ENCODE measurements at regions not wholly inside any gene's neighbourhood (a gene's known extent, or its start where the extent isn't known, plus 50 kb on each side); places are given as distances from the start of the nearest gene placed in this dataset.
"Not testable (repeated sequence)": the region's sequence is repeated elsewhere in the genome, so short reads cannot be mapped to it uniquely, and the experiment has no call there.

DNA sequence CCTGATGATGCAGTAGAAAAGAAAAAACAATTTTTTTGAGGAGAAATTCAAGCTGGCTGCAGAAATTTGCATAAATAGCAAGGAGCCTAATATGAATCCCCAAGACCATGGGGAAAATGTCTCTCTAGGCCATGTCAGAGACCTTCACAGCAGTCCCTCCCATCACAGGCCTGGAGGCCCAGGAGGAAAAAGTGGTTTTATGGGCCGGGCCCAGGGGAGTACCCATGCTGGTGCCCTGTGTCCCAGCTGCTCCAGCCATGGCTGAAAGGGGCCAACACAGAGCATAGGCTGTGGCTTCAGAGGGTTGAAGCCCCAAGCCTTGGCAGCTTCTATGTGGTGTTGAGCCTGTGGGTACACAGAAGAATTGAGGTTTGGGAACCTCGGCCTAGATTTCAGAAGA lies 126.8 kb upstream of the KLF14 start:
- 87% methylated on average over 2 of the region's 2 CpGs for WGBS
- H3K27ac ChIP-seq (ENCODE audit: low read depth); DNase-seq (ENCODE audit: extremely low spot score); H3K36me3 ChIP-seq (ENCODE audit: insufficient read depth); H3K4me1 ChIP-seq (ENCODE audit: insufficient read depth); H3K4me3 ChIP-seq (ENCODE audit: low read depth, low read length): not testable (repeated sequence)

DNA sequence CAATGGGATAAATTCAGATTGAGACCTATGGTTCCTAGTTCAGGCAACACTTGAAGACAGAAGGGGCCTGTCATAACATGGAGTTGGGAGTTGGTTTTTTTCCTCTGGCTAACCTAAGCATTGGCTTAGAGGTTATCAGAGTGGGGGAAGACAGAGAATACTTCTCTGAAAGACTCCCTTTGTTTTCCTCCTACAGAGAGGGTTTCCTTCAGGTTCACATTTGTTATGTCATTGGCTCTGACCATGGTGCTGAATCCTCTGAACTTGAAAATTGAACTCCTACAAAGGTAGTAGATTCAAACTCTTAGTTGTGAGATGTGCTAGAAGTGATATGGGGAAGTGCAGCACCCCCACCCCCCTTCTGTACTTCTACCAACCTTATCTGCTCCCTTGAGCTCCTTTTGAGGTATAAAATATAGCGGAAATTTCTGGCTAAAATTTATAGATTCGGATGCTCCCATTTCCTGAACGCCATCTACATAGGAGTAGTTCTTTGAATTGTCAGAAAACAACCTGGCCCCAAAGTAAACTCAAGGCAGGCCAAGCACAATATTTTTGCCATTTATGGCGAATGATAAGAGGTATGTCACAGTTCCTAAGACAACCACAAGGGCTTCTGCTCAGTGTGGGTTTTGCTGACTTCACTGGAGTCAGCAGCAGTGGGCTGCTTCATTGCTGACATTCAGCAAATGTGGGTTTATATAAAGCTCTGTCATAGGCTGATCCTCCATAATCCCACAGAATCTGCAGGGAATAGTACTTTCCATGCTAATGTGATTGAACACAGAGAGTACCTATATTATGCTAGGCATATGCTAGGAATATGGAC lies 131.6 kb upstream of the KLF14 start:
- DNase-seq (ENCODE audit: extremely low spot score) = no peak
- 65% methylated on average over 4 of the region's 4 CpGs for WGBS
- H3K4me3 ChIP-seq (ENCODE audit: low read depth, low read length) = no peak overlapping the region
- no peaks in the 10 kb centered on the region for H3K36me3 ChIP-seq (ENCODE audit: insufficient read depth)
- H3K27ac ChIP-seq (ENCODE audit: low read depth) = no peak overlapping the region
- H3K4me1 ChIP-seq (ENCODE audit: insufficient read depth) = no peaks in the 10 kb centered on the region

DNA sequence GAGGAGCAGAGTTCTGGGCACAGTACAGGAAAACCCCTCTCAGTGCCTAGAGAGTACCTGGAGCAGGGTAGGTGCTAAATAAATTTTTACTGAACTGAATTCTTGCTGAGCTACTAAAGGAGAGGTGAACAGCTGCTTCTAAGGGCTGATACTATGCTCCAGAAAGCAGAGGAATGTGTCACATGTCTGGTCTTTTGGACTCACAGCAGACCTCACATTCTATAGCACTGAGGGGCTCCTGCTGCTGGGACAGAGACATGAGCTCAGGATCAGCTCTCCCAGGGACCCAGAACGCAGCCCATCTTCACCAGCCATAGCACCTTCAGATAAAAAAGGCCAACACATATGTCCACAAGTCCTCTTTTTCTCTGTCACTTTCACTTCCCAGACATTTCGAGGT lies 133.0 kb upstream of the KLF14 start:
- no peak overlapping the region for H3K27ac ChIP-seq (ENCODE audit: low read depth)
- WGBS = 91% methylated on average over 2 of the region's 2 CpGs
- no peak overlapping the region for H3K4me3 ChIP-seq (ENCODE audit: low read depth, low read length)
- H3K36me3 ChIP-seq (ENCODE audit: insufficient read depth) = no peaks in the 10 kb centered on the region
- no peak for DNase-seq (ENCODE audit: extremely low spot score)
- no peaks in the 10 kb centered on the region for H3K4me1 ChIP-seq (ENCODE audit: insufficient read depth)

DNA sequence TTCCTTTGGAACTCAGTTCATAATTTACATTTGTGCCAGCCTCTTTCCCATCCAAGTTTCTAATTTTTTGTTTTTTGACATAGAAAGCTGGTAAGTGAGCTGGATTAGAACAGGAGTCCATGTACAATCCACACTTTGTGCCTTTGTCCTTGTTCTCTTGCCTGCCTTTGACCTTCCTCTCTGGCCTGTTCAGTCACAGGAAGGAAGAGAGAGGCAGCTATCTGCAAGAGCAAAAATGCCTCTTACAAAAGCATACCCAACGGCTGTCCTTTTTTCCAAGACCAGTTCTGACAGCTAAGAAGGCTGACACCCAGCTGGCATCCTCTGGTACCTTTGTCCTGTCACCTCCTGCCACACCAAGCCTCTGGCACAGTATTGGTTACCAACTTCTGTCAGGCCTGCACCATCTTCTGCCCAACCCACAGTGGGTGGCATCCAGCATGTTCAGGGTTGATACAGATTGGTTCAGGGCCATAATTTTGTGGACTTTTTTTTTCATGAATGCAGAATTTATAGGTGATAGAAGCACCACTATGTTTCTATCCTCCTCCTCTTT lies 133.7 kb upstream of the KLF14 start:
- no peak for DNase-seq (ENCODE audit: extremely low spot score)
- WGBS = 61% methylated on average over 1 of the region's 1 CpG
- Histone ChIP-seq H3K36me3 (ENCODE audit: insufficient read depth) (no peaks in the 10 kb centered on the region), H3K4me3 (ENCODE audit: low read depth, low read length) (no peak overlapping the region), H3K4me1 (ENCODE audit: insufficient read depth) (no peaks in the 10 kb centered on the region), H3K27ac (ENCODE audit: low read depth) (no peak overlapping the region)

DNA sequence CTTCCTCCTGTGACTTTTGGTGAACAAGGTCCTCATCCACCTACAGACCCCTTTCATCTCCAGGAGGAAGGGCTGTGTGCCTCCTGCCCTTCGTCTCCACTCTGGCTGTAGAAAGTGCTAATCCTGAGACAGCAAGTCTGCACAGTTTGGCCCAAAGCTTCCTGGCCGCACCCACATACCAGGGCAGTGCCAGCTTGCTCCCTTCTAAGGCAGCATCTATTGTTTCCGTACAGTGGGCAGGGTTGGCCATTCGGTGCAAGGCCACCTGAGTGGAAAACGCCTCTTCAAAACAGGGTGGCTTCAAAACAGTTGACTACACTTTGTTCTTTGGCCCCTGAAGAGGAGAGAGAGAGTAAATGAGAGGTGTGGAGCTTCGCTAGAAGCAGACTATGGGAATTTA lies 134.1 kb upstream of the KLF14 start:
- 86% methylated on average over 6 of the region's 6 CpGs for WGBS
- Histone ChIP-seq H3K4me1 (ENCODE audit: insufficient read depth) (no peaks in the 10 kb centered on the region), H3K36me3 (ENCODE audit: insufficient read depth) (no peaks in the 10 kb centered on the region), H3K4me3 (ENCODE audit: low read depth, low read length) (no peak overlapping the region), H3K27ac (ENCODE audit: low read depth) (no peak overlapping the region)
- no peak for DNase-seq (ENCODE audit: extremely low spot score)

DNA sequence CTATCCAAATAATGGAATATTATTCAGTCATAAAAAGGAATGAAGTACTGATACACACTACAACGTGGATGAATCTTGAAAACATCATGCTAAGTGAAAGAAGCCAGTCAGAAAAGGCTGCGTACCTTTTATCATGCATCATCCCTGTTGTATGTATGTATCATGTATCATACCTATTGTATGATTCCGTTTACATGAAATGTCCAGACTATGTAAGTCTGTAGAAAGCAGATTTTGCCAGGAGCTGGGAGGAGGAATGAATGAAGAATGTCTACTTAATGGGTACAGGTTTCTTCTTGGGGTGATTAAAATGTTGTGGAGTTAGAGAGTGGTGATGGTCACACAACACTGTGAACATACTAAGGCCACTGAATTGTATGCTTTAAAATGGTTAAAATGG lies 135.9 kb upstream of the KLF14 start:
- Histone ChIP-seq H3K4me3 (ENCODE audit: low read depth, low read length) (no peak overlapping the region), H3K27ac (ENCODE audit: low read depth) (no peak overlapping the region), H3K4me1 (ENCODE audit: insufficient read depth) (no peaks in the 10 kb centered on the region), H3K36me3 (ENCODE audit: insufficient read depth) (no peaks in the 10 kb centered on the region)
- 87% methylated on average over 3 of the region's 3 CpGs for WGBS
- DNase-seq (ENCODE audit: extremely low spot score) = no peak

DNA sequence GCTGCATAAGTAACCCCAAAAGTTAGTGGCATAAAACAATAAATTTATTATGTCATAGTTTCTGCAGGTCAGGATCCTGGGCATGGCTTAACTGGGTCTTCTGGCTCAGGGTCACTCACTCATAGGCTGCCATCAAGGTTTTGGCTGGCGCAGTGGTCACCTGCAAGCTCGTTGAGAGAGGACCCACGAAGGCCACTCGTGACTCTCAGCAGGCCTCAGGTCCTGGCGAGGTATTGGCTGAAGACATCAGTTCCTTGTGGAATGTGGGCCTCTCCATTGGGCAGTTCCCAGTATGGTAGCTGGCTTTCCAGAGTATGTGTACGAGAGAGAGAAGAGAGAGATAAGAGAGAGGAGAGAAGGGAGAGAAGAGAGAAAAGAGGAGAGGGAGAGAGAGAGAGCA lies 138.3 kb upstream of the KLF14 start:
- no peaks in the 10 kb centered on the region for H3K4me1 ChIP-seq (ENCODE audit: insufficient read depth)
- no peaks in the 10 kb centered on the region for H3K36me3 ChIP-seq (ENCODE audit: insufficient read depth)
- no peak overlapping the region for H3K27ac ChIP-seq (ENCODE audit: low read depth)
- WGBS = 88% methylated on average over 6 of the region's 6 CpGs
- no peak overlapping the region for H3K4me3 ChIP-seq (ENCODE audit: low read depth, low read length)
- DNase-seq (ENCODE audit: extremely low spot score) = no peak

DNA sequence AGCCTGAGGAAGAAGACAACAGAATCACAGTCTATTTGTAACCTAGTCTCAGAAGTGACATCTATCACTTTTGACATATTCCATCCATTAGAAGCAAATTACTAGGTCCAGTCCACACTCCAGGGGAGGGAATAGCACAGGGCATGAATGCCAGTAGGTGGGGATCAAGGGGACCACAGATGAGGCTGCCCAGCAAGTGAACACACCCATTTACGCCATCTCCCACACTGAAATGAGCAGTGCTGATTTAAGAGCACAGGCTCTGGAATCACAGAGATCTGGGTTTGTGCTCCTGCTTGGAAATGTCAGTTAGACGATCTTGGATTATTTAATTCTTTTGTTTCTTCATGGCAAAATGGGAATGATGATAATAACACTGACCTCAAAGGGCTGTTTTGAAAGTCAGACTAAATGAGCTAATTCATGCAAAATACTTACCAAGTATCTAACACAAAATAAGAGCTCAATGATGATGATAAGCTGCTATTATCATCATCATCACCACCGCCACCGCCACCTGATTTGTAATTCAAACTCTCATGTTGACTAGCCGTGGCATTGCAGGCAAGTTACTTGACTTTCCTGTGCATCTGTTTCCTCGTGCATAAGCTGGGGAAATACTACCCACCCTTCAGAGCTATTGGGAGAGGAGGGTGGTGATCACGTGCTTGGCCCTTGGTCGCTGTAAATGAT lies 138.9 kb upstream of the KLF14 start:
- H3K4me3 ChIP-seq (ENCODE audit: low read depth, low read length) = no peak overlapping the region
- no peak for DNase-seq (ENCODE audit: extremely low spot score)
- no peak overlapping the region for H3K27ac ChIP-seq (ENCODE audit: low read depth)
- WGBS = 77% methylated on average over 8 of the region's 8 CpGs
- no peaks in the 10 kb centered on the region for H3K4me1 ChIP-seq (ENCODE audit: insufficient read depth)
- no peaks in the 10 kb centered on the region for H3K36me3 ChIP-seq (ENCODE audit: insufficient read depth)

DNA sequence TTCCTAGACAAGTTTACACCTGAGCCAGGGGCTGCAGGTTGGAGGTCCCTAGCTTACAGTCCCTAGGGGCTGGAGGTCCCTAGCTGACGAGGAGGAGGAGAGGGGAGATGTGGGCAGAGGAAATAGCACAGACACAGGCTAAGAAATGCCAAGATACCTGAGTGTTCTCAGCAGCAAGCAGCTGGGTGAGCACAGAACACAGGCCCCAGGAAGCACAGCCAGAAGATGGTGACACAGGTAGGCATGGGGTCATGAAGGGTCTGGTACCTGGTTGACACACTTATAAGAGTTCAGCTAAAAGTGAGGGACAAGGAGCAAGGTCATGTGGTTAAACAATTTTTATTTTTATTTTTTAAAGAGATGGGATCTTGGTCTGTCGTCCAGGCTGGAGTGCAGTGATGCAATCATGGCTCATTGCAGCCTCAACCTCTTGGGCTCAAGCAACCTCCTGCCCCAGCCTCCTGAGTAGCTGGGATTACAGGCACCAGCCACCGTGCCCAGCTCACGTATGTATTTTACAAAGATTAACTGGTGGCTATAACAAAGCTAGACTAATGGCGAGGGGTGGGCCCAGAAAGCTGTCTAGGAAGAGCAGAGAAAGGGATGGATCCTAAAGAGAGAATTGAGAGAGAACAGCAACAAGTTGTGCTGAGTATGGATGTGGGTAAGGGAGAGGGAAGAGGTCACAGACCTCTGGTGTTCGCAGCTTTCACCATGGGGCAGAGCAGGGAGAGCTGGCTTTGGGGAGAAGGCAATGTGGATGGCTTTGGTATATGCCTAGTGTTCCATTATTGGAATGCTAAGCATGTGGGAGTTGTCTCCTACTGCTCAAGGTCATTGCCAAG lies 140.3 kb upstream of the KLF14 start:
- H3K36me3 ChIP-seq (ENCODE audit: insufficient read depth) = no peaks in the 10 kb centered on the region
- DNase-seq (ENCODE audit: extremely low spot score) = no peak
- no peaks in the 10 kb centered on the region for H3K4me1 ChIP-seq (ENCODE audit: insufficient read depth)
- no peak overlapping the region for H3K27ac ChIP-seq (ENCODE audit: low read depth)
- H3K4me3 ChIP-seq (ENCODE audit: low read depth, low read length) = no peak overlapping the region
- 90% methylated on average over 6 of the region's 6 CpGs for WGBS

DNA sequence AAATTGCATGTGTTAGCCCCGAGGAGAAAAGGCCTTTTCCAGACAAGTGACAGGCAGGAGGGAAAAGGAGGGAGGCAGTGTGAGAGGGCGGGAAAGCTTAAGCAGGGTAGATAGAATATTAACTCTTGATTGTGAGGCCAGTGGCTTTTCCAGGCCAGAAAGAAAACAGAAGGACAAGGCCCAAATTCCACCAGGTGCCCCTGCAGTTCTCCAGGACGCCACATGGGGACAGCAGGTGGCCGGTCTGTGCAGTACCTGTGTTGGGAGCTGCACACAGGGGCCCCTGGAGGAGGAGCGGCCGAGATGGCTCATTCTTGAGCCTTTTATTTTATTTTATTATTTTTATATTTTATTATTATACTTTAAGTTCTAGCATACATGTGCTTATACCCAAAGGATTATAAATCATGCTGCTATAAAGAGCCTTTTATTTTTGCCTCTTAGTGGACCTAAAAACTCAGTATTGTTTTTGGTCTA lies 141.3 kb upstream of the KLF14 start:
- H3K27ac ChIP-seq (ENCODE audit: low read depth) = no peak overlapping the region
- no peak overlapping the region for H3K4me3 ChIP-seq (ENCODE audit: low read depth, low read length)
- DNase-seq (ENCODE audit: extremely low spot score) = no peak
- H3K36me3 ChIP-seq (ENCODE audit: insufficient read depth) = no peaks in the 10 kb centered on the region
- no peaks in the 10 kb centered on the region for H3K4me1 ChIP-seq (ENCODE audit: insufficient read depth)
- WGBS = 39% methylated on average over 6 of the region's 6 CpGs

DNA sequence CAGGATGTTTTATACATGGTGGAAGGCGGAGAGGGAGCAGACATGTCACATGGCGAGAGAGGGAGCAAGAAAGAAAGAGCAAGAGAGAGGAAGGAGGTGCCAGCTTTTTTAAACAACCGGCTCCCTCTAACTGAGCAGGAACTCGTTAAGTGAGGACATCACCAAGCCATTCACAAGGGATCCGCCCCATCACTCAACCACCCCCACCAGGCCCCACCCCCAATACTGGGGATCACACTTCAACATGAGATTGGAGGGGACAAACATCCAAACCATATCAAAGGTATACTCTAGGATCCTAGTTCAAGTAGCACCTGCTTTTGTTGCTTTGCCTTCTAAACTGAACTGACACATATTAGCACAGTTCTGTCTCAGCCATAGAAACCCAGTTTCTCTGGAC lies 141.9 kb upstream of the KLF14 start:
- Histone ChIP-seq H3K27ac (ENCODE audit: low read depth) (no peak overlapping the region), H3K36me3 (ENCODE audit: insufficient read depth) (no peaks in the 10 kb centered on the region), H3K4me3 (ENCODE audit: low read depth, low read length) (no peak overlapping the region), H3K4me1 (ENCODE audit: insufficient read depth) (peaks cover 2% of the 10 kb centered on the region)
- DNase-seq (ENCODE audit: extremely low spot score) = no peak
- 79% methylated on average over 5 of the region's 5 CpGs for WGBS

DNA sequence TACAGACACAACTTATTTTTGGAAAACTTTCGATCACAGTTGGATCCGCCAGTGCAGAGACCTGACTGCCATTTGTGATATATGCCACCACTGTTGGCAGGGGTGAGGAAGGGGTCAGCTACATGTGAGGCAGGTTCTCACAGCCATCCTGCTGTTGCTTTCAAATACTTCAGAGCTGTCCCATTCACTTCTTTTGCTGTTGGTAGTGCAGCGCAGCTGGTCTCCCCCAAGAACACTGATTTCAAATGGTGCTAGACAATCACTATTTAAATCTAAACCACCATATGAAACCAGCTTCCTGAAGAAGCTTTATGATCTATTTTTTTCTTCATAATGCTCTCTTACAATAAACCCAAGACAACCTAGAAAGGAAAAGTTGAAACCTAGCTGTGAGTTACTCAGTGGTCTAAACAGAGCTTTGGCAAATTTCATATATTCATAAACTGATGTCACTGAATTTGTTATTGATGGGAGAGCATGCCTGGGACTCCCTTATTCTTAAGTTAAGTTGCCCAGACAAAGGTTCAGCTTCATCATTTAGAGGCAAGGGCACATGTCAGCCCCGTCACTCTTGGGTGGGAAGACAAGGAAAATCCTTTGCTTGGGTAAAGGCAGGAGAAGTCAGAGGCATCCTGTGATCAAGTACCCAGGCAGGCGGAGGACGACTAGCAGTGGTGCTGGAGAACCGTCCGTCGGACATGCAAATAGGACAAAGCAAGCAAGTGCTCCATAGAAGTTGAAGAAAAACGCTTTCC lies 143.4 kb upstream of the KLF14 start:
- H3K27ac ChIP-seq (ENCODE audit: low read depth) = no peak overlapping the region
- no peak overlapping the region for H3K4me3 ChIP-seq (ENCODE audit: low read depth, low read length)
- H3K36me3 ChIP-seq (ENCODE audit: insufficient read depth) = no peaks in the 10 kb centered on the region
- 94% methylated on average over 10 of the region's 10 CpGs for WGBS
- H3K4me1 ChIP-seq (ENCODE audit: insufficient read depth) = peaks cover 2% of the 10 kb centered on the region
- no peak for DNase-seq (ENCODE audit: extremely low spot score)

DNA sequence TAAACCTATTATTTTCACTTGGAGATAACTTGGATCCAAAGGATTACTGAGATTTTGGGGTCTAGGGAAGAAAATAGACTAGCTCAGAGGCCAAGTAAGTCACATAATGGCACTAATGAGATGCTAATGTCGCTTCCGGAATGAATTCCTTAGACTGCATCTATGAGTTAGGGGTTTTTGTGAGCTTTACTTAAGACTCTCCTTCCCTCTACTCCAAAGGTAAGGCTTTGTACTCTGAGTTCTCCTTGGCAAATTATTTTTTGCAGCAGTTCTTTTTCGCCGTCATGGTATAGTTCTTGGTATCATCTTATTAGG lies 143.9 kb upstream of the KLF14 start:
- Histone ChIP-seq H3K27ac (ENCODE audit: low read depth) (no peak overlapping the region), H3K36me3 (ENCODE audit: insufficient read depth) (no peaks in the 10 kb centered on the region), H3K4me3 (ENCODE audit: low read depth, low read length) (no peak overlapping the region), H3K4me1 (ENCODE audit: insufficient read depth) (peaks cover 2% of the 10 kb centered on the region)
- WGBS = 90% methylated on average over 4 of the region's 4 CpGs
- no peak for DNase-seq (ENCODE audit: extremely low spot score)
